GM12878 (cell line): ENCODE measurements at regions not wholly inside any gene's neighbourhood (a gene's known extent, or its start where the extent isn't known, plus 50 kb on each side); places are given as distances from the start of the nearest gene placed in this dataset.

ENCODE experiments used
- ATAC-seq: fragments of 200-7000 bp; cut with Tn5 transposase; 3 replicates; pipeline ENCODE4 v1.9.1; 2020; ENCODE audit warnings: mild to moderate bottlenecking, moderate library complexity
- BruUV-seq: library from RNA; stranded (reverse); fragments of 400-500 nt; replicated peaks from 2 replicates; lab custom pipeline; 2021; lab: Mats Ljungman, UMichigan
- CTCF ChIA-PET: fragments of 300-600 bp; sonication (Branson Sonifier 250); formaldehyde crosslinking; extraction: SDS; loops from one replicate; lab custom pipeline; 2021; ENCODE audit warnings: inconsistent platforms; lab: Yijun Ruan, JAX
- POLR2A ChIA-PET: fragments of 350-600 bp; formaldehyde crosslinking; extraction: SDS; loops from one replicate; lab custom pipeline; 2021; ENCODE audit warnings: inconsistent platforms; lab: Charles Lee
- RAD21 ChIA-PET: fragments of 300-600 bp; sonication (Branson Sonifier 250); formaldehyde crosslinking; loops from one replicate; lab custom pipeline; 2023; ENCODE audit warnings: antibody characterized with exemption; ENCODE audit not compliant: unreplicated experiment; lab: Charles Lee
- SMC1A ChIA-PET: fragments of 300-600 bp; sonication (Branson Sonifier 250); formaldehyde crosslinking; loops from one replicate; lab custom pipeline; 2023; ENCODE audit not compliant: unreplicated experiment, uncharacterized antibody; lab: Charles Lee
- DNase-seq: peaks from one replicate; pipeline ENCODE4 v3.0.0-alpha.2; 2011; ENCODE audit warnings: low read depth, low spot score
- FAIRE-seq: peaks from 3 replicates; lab custom pipeline; 2011; peaks lifted over from hg19 to GRCh38; lab: Jason Lieb, UNC
- H2AFZ ChIP-seq: 2 replicates; pipeline ENCODE4 v1.6.0; 2011; ENCODE audit warnings: low read depth, low read length, control low read depth; ENCODE audit not compliant: control insufficient read depth
- H3K27ac ChIP-seq: 2 replicates; pipeline ENCODE4 v1.5.1; 2011; ENCODE audit warnings: control low read depth; ENCODE audit not compliant: control insufficient read depth, insufficient read depth
- H3K27me3 ChIP-seq, 2 experiments: replicated peaks in 1 of 2; 2 replicates each; pipeline versions ENCODE4 v1.6.0 to v1.6.1; 2011; ENCODE audit warnings: low read length in 1 of 2; ENCODE audit not compliant: control insufficient read depth in 2 of 2, insufficient read depth in 2 of 2
- H3K36me3 ChIP-seq, 2 experiments: 2 replicates each; pipeline ENCODE4 v1.5.1; 2011; ENCODE audit warnings: low read length in 1 of 2; ENCODE audit not compliant: control insufficient read depth in 2 of 2, insufficient read depth in 2 of 2
- H3K4me1 ChIP-seq: 2 replicates; pipeline ENCODE4 v1.6.1; 2011; ENCODE audit warnings: mild to moderate bottlenecking, low read length, moderate library complexity, mixed read lengths; ENCODE audit not compliant: control insufficient read depth, insufficient read depth
- H3K4me2 ChIP-seq: 2 replicates; pipeline ENCODE4 v1.6.0; 2011; ENCODE audit warnings: control low read depth; ENCODE audit not compliant: control insufficient read depth, insufficient read depth
- H3K4me3 ChIP-seq: fragments of 200-600 bp; sonication (generic); 2 replicates; pipeline ENCODE4 v1.5.1; 2016
- H3K79me2 ChIP-seq: 2 replicates; pipeline ENCODE4 v1.6.0; 2011; ENCODE audit warnings: low read length; ENCODE audit not compliant: control insufficient read depth, insufficient read depth
- H3K9ac ChIP-seq: 2 replicates; pipeline ENCODE4 v1.8.0; 2011; ENCODE audit warnings: low read length, control low read depth, mixed read lengths; ENCODE audit not compliant: control insufficient read depth, insufficient read depth
- H3K9me3 ChIP-seq: replicated peaks from 3 replicates; pipeline ENCODE4 v1.5.1; 2011; ENCODE audit warnings: mild to moderate bottlenecking, low read length; ENCODE audit not compliant: control insufficient read depth, insufficient read depth
- H4K20me1 ChIP-seq: 2 replicates; pipeline ENCODE4 v1.6.0; 2011; ENCODE audit not compliant: control insufficient read depth, insufficient read depth
- BACH1 ChIP-seq: fragments of 450-650 bp; IDR thresholded peaks from 2 replicates; pipeline ENCODE4 v1.6.1; 2017; ENCODE audit warnings: mild to moderate bottlenecking, borderline replicate concordance
- BRCA1 ChIP-seq: IDR thresholded peaks from 2 replicates; pipeline ENCODE4 v1.6.1; 2011; ENCODE audit warnings: low read depth, low read length, improper control_type of control experiment
- CEBPB ChIP-seq, 2 experiments: fragments of 150-350 bp in 1 of 2; IDR thresholded peaks; 2 replicates each; pipeline ENCODE4 v1.6.1; 2012 to 2014; ENCODE audit warnings: low read depth in 2 of 2, low read length in 2 of 2, borderline replicate concordance in 1 of 2, inconsistent platforms in 1 of 2
- HDAC2 ChIP-seq: fragments of 200-600 bp; sonication (generic); IDR thresholded peaks from 2 replicates; pipeline ENCODE4 v1.6.1; 2017
- IRF5 ChIP-seq: fragments of 450-650 bp; IDR thresholded peaks from 2 replicates; pipeline ENCODE4 v1.6.1; 2017; ENCODE audit warnings: borderline replicate concordance
- KDM1A ChIP-seq: fragments of 200-600 bp; sonication (generic); IDR thresholded peaks from 2 replicates; pipeline ENCODE4 v1.6.1; 2016; ENCODE audit warnings: borderline replicate concordance
- KLF5 ChIP-seq: fragments of 450-650 bp; IDR thresholded peaks from 2 replicates; pipeline ENCODE4 v1.6.1; 2014; ENCODE audit warnings: mild to moderate bottlenecking; ENCODE audit not compliant: partially characterized antibody
- NFYB ChIP-seq: IDR thresholded peaks from 2 replicates; pipeline ENCODE4 v1.6.1; 2011; ENCODE audit warnings: low read depth, mild to moderate bottlenecking, low read length, improper control_type of control experiment, moderate library complexity; ENCODE audit not compliant: insufficient read depth
- PAX8 ChIP-seq: fragments of 450-650 bp; IDR thresholded peaks from 2 replicates; pipeline ENCODE4 v1.6.1; 2017; ENCODE audit warnings: mild to moderate bottlenecking, moderate library complexity
- SMC3 ChIP-seq: IDR thresholded peaks from 2 replicates; pipeline ENCODE4 v1.6.1; 2011; ENCODE audit warnings: low read length, improper control_type of control experiment, borderline replicate concordance
- SP1 ChIP-seq: IDR thresholded peaks from one replicate; pipeline ENCODE4 v1.6.1; 2011; ENCODE audit warnings: low read depth, low read length
- TAF1 ChIP-seq: IDR thresholded peaks from 2 replicates; pipeline ENCODE4 v1.6.1; 2011; ENCODE audit warnings: mild to moderate bottlenecking, low read depth, low read length, borderline replicate concordance
- ZSCAN29 ChIP-seq: fragments of 450-650 bp; IDR thresholded peaks from 2 replicates; pipeline ENCODE4 v1.6.1; 2017; ENCODE audit warnings: mild to moderate bottlenecking, moderate library complexity
- WGBS: methylation state at CpG from one replicate; pipeline ENCODE4 v1.1.6; 2016; ENCODE audit warnings: low lambda C conversion rate; ENCODE audit not compliant: insufficient replicate concordance, insufficient coverage; ENCODE audit errors: missing lambda C conversion rate; 5-methylcytosine and 5-hydroxymethylcytosine counted together
- in situ Hi-C: fragments of 300-500 bp; cut with MboI; formaldehyde crosslinking; loops from 9 replicates; pipeline ENCODE4 v1.14.3; 2018; ENCODE audit warnings: mixed read lengths
- intact Hi-C: fragments of 100-400 bp; cut with micrococcal nuclease; formaldehyde crosslinking; loops from one replicate; pipeline ENCODE4 v1.14.2; 2022; ENCODE audit not compliant: unreplicated experiment
- TF ChIP-seq, protein P1 (sequence below): fragments of 450-650 bp; conservative IDR thresholded peaks from 2 replicates; pipeline ENCODE4 v1.6.1; 2017; ENCODE audit warnings: mild to moderate bottlenecking, moderate library complexity
- TF ChIP-seq, protein P2 (sequence below): fragments of 450-650 bp; IDR thresholded peaks from 2 replicates; pipeline ENCODE4 v1.6.1; 2016; ENCODE audit warnings: mild to moderate bottlenecking

DNA sequence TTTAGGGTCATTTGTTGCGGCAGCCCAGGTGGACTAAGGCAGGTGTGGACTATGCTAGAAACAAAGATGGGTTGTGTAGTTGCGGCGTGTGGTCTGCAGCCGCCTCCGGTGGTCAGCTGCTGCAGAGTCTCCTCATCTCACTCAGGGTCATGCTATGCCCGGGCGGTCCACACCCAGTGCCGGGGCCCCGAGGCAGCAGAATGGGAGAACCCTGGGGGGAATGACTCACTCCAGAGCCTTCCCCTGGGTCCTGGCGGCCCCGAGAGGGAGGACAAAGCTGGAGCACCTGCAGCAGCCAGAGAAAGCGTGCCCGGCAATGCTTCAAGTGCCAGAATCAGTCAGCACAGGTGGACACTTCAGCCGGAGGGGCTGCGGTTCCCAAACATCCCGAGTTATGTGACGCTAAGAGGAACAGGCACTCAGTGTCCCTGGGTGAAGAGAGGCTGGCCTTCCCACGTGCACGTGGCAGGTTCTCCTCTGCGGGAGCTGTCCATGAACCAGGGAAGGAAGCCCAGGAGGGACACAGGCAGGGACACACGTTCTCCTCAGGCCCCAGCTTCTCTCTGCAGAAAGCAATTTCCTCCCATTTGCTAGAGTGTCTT is 289.6 kb upstream of the B3GAT1 start:
- in situ Hi-C loops, result no loop called here
- CTCF ChIA-PET, result no interaction called here
- Histone ChIP-seq H2AFZ (no peak overlapping the region), H3K9me3 (no peaks in the 10 kb centered on the region), H4K20me1 (no peaks in the 10 kb centered on the region), H3K27ac (no peak overlapping the region), H3K4me2 (no peak overlapping the region), H3K27me3 (0 out of 4 replicates have a peak, but pooled peaks cover 0 to 3% of the 10 kb centered on the region in 2 experiments), H3K36me3 (no peaks in the 10 kb centered on the region), H3K4me1 (no peaks in the 10 kb centered on the region), H3K9ac (no peak overlapping the region), H3K4me3 (no peak overlapping the region), H3K79me2 (no peaks in the 10 kb centered on the region)
- BruUV-seq, result no TSS peak
- RAD21 ChIA-PET, result no interaction called here
- POLR2A ChIA-PET, result no interaction called here
- DNase-seq, result no peak
- no peak for ATAC-seq
- TF ChIP-seq KLF5 (no peak), IRF5 (no peak), HDAC2 (no peak), CEBPB (IDR thresholded peaks at IDR 0.05; ENCODE audit: borderline replicate concordance in 1 of 2, low read depth in 2 of 2, low read length in 2 of 2) (no peak), KDM1A (no peak), BRCA1 (no peak), ZSCAN29 (no peak), SP1 (no peak), SMC3 (no peak), TAF1 (no peak), NFYB (no peak), PAX8 (no peak), BACH1 (no peak)
- TF ChIP-seq, protein P1, sequence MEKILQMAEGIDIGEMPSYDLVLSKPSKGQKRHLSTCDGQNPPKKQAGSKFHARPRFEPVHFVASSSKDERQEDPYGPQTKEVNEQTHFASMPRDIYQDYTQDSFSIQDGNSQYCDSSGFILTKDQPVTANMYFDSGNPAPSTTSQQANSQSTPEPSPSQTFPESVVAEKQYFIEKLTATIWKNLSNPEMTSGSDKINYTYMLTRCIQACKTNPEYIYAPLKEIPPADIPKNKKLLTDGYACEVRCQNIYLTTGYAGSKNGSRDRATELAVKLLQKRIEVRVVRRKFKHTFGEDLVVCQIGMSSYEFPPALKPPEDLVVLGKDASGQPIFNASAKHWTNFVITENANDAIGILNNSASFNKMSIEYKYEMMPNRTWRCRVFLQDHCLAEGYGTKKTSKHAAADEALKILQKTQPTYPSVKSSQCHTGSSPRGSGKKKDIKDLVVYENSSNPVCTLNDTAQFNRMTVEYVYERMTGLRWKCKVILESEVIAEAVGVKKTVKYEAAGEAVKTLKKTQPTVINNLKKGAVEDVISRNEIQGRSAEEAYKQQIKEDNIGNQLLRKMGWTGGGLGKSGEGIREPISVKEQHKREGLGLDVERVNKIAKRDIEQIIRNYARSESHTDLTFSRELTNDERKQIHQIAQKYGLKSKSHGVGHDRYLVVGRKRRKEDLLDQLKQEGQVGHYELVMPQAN, result no peak
- TF ChIP-seq, protein P2, sequence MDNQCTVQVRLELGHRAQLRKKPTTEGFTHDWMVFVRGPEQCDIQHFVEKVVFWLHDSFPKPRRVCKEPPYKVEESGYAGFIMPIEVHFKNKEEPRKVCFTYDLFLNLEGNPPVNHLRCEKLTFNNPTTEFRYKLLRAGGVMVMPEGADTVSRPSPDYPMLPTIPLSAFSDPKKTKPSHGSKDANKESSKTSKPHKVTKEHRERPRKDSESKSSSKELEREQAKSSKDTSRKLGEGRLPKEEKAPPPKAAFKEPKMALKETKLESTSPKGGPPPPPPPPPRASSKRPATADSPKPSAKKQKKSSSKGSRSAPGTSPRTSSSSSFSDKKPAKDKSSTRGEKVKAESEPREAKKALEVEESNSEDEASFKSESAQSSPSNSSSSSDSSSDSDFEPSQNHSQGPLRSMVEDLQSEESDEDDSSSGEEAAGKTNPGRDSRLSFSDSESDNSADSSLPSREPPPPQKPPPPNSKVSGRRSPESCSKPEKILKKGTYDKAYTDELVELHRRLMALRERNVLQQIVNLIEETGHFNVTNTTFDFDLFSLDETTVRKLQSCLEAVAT, result no peak
- 36% methylated on average over 19 of the region's 21 CpGs for WGBS
- intact Hi-C loops, result no loop called here
- FAIRE-seq, result no peak
- SMC1A ChIA-PET, result no interaction called here
